ENCODE measurements at regions not wholly inside any gene's neighbourhood (a gene's known extent, or its start where the extent isn't known, plus 50 kb on each side); places are given as distances from the start of the nearest gene placed in this dataset.
"Not testable (repeated sequence)": the region's sequence is repeated elsewhere in the genome, so short reads cannot be mapped to it uniquely, and the experiment has no call there.

DNA sequence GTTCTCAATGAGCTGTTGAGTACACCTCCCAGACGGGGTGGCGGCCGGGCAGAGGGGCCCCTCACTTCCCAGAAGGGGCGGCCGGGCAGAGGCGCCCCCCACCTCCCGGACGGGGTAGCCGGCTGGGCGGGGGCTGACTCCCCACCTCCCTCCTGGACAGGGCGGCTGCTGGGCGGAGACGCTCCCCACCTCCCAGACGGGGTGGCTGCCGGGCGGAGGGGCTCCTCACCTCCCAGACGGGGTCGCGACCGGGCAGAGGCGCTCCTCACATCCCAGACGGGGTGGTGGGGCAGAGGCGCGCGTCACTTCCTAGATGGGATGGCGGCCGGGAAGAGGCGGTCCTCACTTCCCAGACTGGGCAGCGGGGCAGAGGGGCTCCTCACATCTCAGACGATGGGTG is 86.5 kb upstream of the STOX2 start:
- BruUV-seq (replicated peaks); DNase-seq; H2BK15ac ChIP-seq (ENCODE audit: low read depth, low read length); H4K20me1 ChIP-seq (ENCODE audit: insufficient read depth, low read length); CTCF ChIA-PET; dilution Hi-C loops (cut with HindIII; ENCODE audit: low sequenced_read_pairs, unreplicated experiment); H3K56ac ChIP-seq (ENCODE audit: extremely low read depth, insufficient read depth, low read length); H4K91ac ChIP-seq (ENCODE audit: insufficient read depth, low read depth, low read length); H3K36me3 ChIP-seq (ENCODE audit: control insufficient read depth, insufficient read depth, low read length); H3K9me1 ChIP-seq (ENCODE audit: insufficient read depth, low read length); H3K4me2 ChIP-seq (ENCODE audit: low read depth, low read length); H3K23ac ChIP-seq (ENCODE audit: low read depth, low read length); H2AK9ac ChIP-seq (replicated peaks; ENCODE audit: low read depth, low read length, poor library complexity); H3K4me3 ChIP-seq (ENCODE audit: insufficient read depth, low read depth, low read length); H3K9ac ChIP-seq (ENCODE audit: low read depth, low read length); H3K4me1 ChIP-seq (ENCODE audit: control insufficient read depth, insufficient read depth, low read length); H3K18ac ChIP-seq (ENCODE audit: low read depth, low read length); H4K8ac ChIP-seq (ENCODE audit: low read depth in 2 of 2, low read length in 2 of 2); H4K5ac ChIP-seq (ENCODE audit: low read depth, low read length); H3K9me3 ChIP-seq (ENCODE audit: control insufficient read depth, insufficient read depth, low read length); H3K27me3 ChIP-seq (ENCODE audit: control insufficient read depth, insufficient read depth, low read length); H3K14ac ChIP-seq (replicated peaks; ENCODE audit: low read depth, low read length); H3K4ac ChIP-seq (ENCODE audit: low read depth, low read length); H2BK120ac ChIP-seq (ENCODE audit: low read depth, low read length); H3K27ac ChIP-seq (ENCODE audit: insufficient read depth, low read length); H2BK5ac ChIP-seq (ENCODE audit: low read depth, low read length, poor library complexity, severe bottlenecking); POLR2A ChIA-PET (ENCODE audit: unreplicated experiment); in situ Hi-C loops (cut with MboI; ENCODE audit: low sequenced_read_pairs); H2AFZ ChIP-seq (replicated peaks; ENCODE audit: low read length, poor library complexity); ATAC-seq (ENCODE audit: low read depth); H2BK20ac ChIP-seq (ENCODE audit: low read depth, low read length); H3K79me1 ChIP-seq (ENCODE audit: low read depth in 1 of 2, low read length in 2 of 2); H2AK5ac ChIP-seq (ENCODE audit: low read depth, low read length); intact Hi-C loops (cut with micrococcal nuclease): not testable (repeated sequence)
- WGBS, 2 experiments (ENCODE audit: extremely low coverage in 2 of 2, insufficient read length in 1 of 2): 92% methylated on average over 10 of the region's 30 CpGs; no CpG with 5 or more reads in 1 of the 2 experiments
